ENCODE measurements at regions not wholly inside any gene's neighbourhood (a gene's known extent, or its start where the extent isn't known, plus 50 kb on each side); places are given as distances from the start of the nearest gene placed in this dataset.
"Not testable (repeated sequence)": the region's sequence is repeated elsewhere in the genome, so short reads cannot be mapped to it uniquely, and the experiment has no call there.

GRCh38 chr2:209008636-209009287 lies 415.1 kb upstream of the MAP2 start:
- Histone ChIP-seq H3K27ac (no peak overlapping the region), H3K27me3 (no peaks in the 10 kb centered on the region), H3K9me3 (replicated peaks) (no peaks in the 10 kb centered on the region), H3K4me1 (no peaks in the 10 kb centered on the region), H3K36me3 (no peaks in the 10 kb centered on the region), H3K4me3 (no peak overlapping the region)
- DNase-seq = no peak

- not testable (repeated sequence) for DNase-seq; H3K4me3 ChIP-seq; H3K9me3 ChIP-seq (replicated peaks); H3K27me3 ChIP-seq; H3K4me1 ChIP-seq; H3K27ac ChIP-seq; H3K36me3 ChIP-seq
Observed at GRCh38 chr2:209018633-209019032, 405.2 kb upstream of the MAP2 start.

DNA sequence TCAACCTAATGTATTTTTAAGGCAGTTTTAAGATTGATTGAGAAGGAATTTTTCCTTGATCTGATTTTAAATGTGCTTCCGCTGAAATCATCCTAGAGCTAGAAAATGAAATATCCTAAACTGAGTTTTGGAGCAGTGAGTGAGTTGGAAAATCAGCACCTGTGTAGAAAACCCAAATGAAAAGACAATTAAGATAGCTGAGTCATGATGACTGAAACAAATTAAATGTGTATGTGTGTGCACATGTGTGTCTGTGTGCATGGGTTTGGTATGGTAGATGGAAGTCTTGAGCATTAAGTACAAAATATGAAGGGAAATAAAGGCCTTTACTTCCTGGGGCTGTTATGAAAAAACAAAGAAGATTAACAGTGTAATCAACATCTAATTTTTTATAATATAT lies 394.6 kb upstream of the MAP2 start:
- Histone ChIP-seq H3K4me1 (no peaks in the 10 kb centered on the region), H3K27ac (no peak overlapping the region), H3K27me3 (no peaks in the 10 kb centered on the region; the same call in 1 of the 2 replicates), H3K36me3 (no peaks in the 10 kb centered on the region), H3K9me3 (replicated peaks) (no peaks in the 10 kb centered on the region), H3K4me3 (no peak overlapping the region)
- no peak for DNase-seq

- H3K4me3 ChIP-seq = no peak overlapping the region
- DNase-seq = no peak
- H3K9me3 ChIP-seq (replicated peaks) = no peaks in the 10 kb centered on the region
- no peak overlapping the region for H3K27ac ChIP-seq
- no peaks in the 10 kb centered on the region for H3K36me3 ChIP-seq
- H3K4me1 ChIP-seq = no peaks in the 10 kb centered on the region
- no peaks in the 10 kb centered on the region for H3K27me3 ChIP-seq
Observed at GRCh38 chr2:209044307-209044706, 379.5 kb upstream of the MAP2 start.

- Histone ChIP-seq H3K4me3 (no peak overlapping the region), H3K4me1 (no peaks in the 10 kb centered on the region), H3K9me3 (replicated peaks) (no peaks in the 10 kb centered on the region), H3K36me3 (no peaks in the 10 kb centered on the region), H3K27me3 (no peaks in the 10 kb centered on the region), H3K27ac (no peak overlapping the region)
- no peak for DNase-seq
Observed at GRCh38 chr2:209046163-209046562, 377.7 kb upstream of the MAP2 start.

DNA sequence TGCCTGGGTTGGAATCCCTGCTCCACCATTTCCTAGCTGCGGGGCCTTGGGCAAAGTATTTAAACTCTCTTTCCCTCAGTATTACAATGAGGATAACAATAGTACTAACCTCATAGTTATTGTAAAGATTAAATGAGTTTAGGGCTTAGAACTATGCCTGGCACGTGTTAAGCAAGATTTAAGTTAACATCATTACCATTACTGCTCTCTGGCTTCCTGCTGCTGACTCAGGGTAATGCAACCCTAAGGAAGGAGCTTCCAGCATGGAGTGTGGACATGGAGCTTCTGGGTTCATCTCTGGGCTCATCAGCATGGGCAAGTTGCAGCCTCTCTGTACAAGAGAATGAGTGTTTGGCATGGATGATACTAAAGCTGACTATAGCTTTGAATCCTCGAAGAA lies 374.2 kb upstream of the MAP2 start:
- Histone ChIP-seq H3K9me3 (replicated peaks) (no peaks in the 10 kb centered on the region), H3K4me1 (no peaks in the 10 kb centered on the region), H3K27ac (no peak overlapping the region), H3K4me3 (no peak overlapping the region), H3K27me3 (no peaks in the 10 kb centered on the region), H3K36me3 (no peaks in the 10 kb centered on the region)
- no peak for DNase-seq

GRCh38 chr2:209062210-209062609 lies 361.6 kb upstream of the MAP2 start:
- no peaks in the 10 kb centered on the region for H3K4me1 ChIP-seq
- no peak overlapping the region for H3K27ac ChIP-seq
- no peak for DNase-seq
- no peaks in the 10 kb centered on the region for H3K36me3 ChIP-seq
- H3K4me3 ChIP-seq = no peak overlapping the region
- H3K9me3 ChIP-seq (replicated peaks) = no peaks in the 10 kb centered on the region; the same call in 1 of the 2 replicates
- H3K27me3 ChIP-seq = no peaks in the 10 kb centered on the region

DNA sequence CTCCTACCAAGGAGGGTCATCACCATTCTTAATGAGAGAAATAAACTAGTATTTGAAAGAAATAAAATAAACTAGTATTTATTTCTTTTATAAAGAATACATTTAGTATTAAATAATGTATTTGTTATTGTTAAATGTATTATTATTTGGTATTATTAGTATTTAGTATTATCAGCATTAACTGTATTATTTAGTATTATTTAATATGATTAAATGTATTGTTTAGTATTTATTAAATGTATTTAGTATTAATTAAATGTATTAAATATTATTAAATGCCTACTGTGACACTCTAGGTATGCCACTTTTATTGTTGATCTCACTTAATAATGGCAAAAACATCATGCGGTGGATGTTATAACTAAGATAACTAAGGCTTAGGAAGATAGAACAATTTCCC lies 353.6 kb upstream of the MAP2 start:
- Histone ChIP-seq H3K27me3 (no peaks in the 10 kb centered on the region), H3K27ac (no peak overlapping the region), H3K36me3 (no peaks in the 10 kb centered on the region), H3K4me1 (peaks cover 4% of the 10 kb centered on the region; the same call in 1 of the 2 replicates), H3K4me3 (no peak overlapping the region), H3K9me3 (replicated peaks) (no peaks in the 10 kb centered on the region)
- DNase-seq = no peak

- Histone ChIP-seq H3K4me1 (peaks cover 9% of the 10 kb centered on the region), H3K4me3 (no peak overlapping the region), H3K27ac (no peak overlapping the region), H3K27me3 (no peaks in the 10 kb centered on the region), H3K36me3 (no peaks in the 10 kb centered on the region), H3K9me3 (replicated peaks) (peaks cover 5% of the 10 kb centered on the region; the same call in 1 of the 2 replicates)
- DNase-seq = no peak
Observed at GRCh38 chr2:209073151-209073550, 350.7 kb upstream of the MAP2 start.

DNA sequence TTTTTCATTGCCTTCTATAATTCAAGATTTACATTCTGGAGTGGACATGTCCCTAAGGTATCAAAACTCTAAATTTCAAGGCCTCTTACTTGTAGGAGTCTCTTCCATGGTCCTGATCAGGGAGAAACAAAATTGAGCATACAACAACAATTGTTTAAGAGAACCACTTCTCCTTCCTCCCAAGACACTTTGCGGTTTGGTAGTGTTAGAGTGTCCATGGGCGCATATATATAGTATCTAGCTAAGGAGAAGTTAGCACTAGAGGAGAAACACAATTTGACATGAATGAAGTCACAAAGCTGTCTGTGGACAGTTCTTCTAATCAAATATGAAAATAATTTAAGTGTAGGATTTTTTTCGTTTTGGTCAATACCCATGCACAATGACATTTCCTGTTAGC lies 349.1 kb upstream of the MAP2 start:
- peaks cover 9% of the 10 kb centered on the region for H3K4me1 ChIP-seq
- H3K27ac ChIP-seq = 0 out of 2 replicates have a peak overlapping the region, but pooled peaks have one; percentile 15
- H3K4me3 ChIP-seq = no peak overlapping the region
- H3K36me3 ChIP-seq = no peaks in the 10 kb centered on the region
- H3K27me3 ChIP-seq = no peaks in the 10 kb centered on the region
- peaks cover 5% of the 10 kb centered on the region; the same call in 1 of the 2 replicates for H3K9me3 ChIP-seq (replicated peaks)
- DNase-seq = no peak

DNA sequence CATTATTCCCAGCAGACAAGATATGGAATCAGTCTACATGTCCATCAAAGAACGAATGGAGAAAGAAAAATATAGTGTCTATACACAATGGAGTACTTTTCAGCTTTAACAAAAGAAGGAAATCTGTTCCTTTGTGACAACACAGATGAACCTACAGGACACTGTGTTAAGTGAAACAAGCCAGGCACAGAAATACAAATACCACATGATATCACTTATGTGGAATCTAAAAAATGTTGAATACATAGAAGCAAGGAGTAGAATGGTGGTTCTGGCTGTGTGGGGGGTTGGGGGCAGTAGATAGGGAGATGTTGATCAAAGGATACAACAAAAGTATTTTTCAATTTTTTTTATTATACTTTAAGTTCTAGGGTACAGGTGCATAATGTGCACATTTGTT lies 347.7 kb upstream of the MAP2 start:
- H3K9me3 ChIP-seq (replicated peaks) = peaks cover 5% of the 10 kb centered on the region; the same call in 1 of the 2 replicates
- H3K4me3 ChIP-seq = no peak overlapping the region
- 0 out of 2 replicates have a peak overlapping the region, but pooled peaks have one; percentile 20 for H3K27ac ChIP-seq
- peaks cover 9% of the 10 kb centered on the region for H3K4me1 ChIP-seq
- H3K27me3 ChIP-seq = no peaks in the 10 kb centered on the region
- H3K36me3 ChIP-seq = no peaks in the 10 kb centered on the region
- no peak for DNase-seq

- H3K27me3 ChIP-seq = no peaks in the 10 kb centered on the region
- H3K4me3 ChIP-seq = no peak overlapping the region
- no peaks in the 10 kb centered on the region for H3K9me3 ChIP-seq (replicated peaks)
- peaks cover 8% of the 10 kb centered on the region; the same call in 1 of the 2 replicates for H3K4me1 ChIP-seq
- H3K27ac ChIP-seq = no peak overlapping the region
- H3K36me3 ChIP-seq = no peaks in the 10 kb centered on the region
- DNase-seq = no peak
Observed at GRCh38 chr2:209086761-209087160, 337.1 kb upstream of the MAP2 start.

- DNase-seq = peak in 1 of 2 experiments; percentile 37
- Histone ChIP-seq H3K27me3 (no peaks in the 10 kb centered on the region), H3K36me3 (no peaks in the 10 kb centered on the region), H3K27ac (peak overlapping the region; percentile 62), H3K9me3 (replicated peaks) (no peaks in the 10 kb centered on the region), H3K4me3 (no peak overlapping the region), H3K4me1 (peaks cover 16% of the 10 kb centered on the region)
Observed at GRCh38 chr2:209091056-209091455, 332.8 kb upstream of the MAP2 start.

DNA sequence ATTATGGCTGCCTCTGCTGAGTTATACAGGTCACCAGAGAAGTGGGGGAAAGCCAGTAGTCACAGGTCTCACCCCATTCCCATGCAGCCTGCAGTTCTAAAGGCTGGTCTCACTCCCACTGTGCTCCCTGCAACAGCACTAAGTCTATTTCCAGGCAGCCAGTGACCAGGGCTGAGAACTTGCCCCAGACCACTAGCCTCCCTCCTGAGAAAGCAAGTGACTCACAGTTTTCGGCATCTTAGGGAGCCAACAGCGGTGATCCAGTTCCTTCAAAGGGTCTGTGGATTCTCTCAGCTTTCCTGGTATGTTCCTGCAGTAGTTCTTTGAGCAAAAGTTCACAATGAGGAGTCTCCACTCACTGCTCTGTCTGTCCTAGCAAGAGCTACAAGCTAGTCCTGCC lies 329.6 kb upstream of the MAP2 start:
- Histone ChIP-seq H3K27me3 (no peaks in the 10 kb centered on the region), H3K4me3 (no peak overlapping the region), H3K9me3 (replicated peaks) (no peaks in the 10 kb centered on the region), H3K36me3 (no peaks in the 10 kb centered on the region), H3K4me1 (peaks cover 16% of the 10 kb centered on the region), H3K27ac (no peak overlapping the region)
- no peak for DNase-seq

DNA sequence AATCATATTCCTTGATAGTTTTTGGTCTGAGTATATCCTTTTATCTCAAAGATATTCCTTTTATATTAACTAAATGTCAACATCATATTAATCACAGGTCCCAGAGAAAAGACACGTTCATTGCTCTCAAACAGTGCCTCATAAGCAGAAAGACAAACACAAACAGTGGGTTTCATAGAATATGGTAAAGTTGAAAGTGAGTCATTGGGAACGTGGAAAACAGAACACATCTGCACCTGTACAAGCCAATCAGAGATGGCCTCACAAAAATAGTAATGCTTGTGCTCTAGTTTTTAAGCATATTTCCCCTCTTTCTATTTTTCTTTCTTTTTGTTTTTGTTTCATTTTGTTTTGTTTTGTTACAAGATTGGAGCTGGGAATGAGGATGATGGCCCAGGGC lies 328.4 kb upstream of the MAP2 start:
- no peak overlapping the region for H3K27ac ChIP-seq
- H3K27me3 ChIP-seq = no peaks in the 10 kb centered on the region
- no peaks in the 10 kb centered on the region for H3K36me3 ChIP-seq
- peak in 1 of 2 experiments; percentile 27 for DNase-seq
- peaks cover 16% of the 10 kb centered on the region for H3K4me1 ChIP-seq
- no peak overlapping the region for H3K4me3 ChIP-seq
- no peaks in the 10 kb centered on the region for H3K9me3 ChIP-seq (replicated peaks)

GRCh38 chr2:209097168-209097567 lies 326.7 kb upstream of the MAP2 start:
- Histone ChIP-seq H3K4me3 (no peak overlapping the region), H3K4me1 (peaks cover 4% of the 10 kb centered on the region), H3K27ac (no peak overlapping the region), H3K9me3 (replicated peaks) (no peaks in the 10 kb centered on the region), H3K27me3 (no peaks in the 10 kb centered on the region), H3K36me3 (no peaks in the 10 kb centered on the region)
- DNase-seq = no peak
